Activated CD4-positive, alpha-beta T cell treated with anti-CD3 and anti-CD28 coated beads for 36 hours (primary cell): ENCODE measurements at regions not wholly inside any gene's neighbourhood (a gene's known extent, or its start where the extent isn't known, plus 50 kb on each side); places are given as distances from the start of the nearest gene placed in this dataset.

ENCODE experiments used
- ATAC-seq: fragments of 200-7000 bp; cut with Tn5 transposase; one replicate; pipeline ENCODE4 v1.10.0; 2021; ENCODE audit warnings: mild to moderate bottlenecking, moderate library complexity
- CTCF ChIA-PET: fragments of 350-600 bp; sonication (Branson Sonifier 250); formaldehyde crosslinking; loops from one replicate; lab custom pipeline; 2021; ENCODE audit warnings: antibody characterized with exemption; lab: Charles Lee
- POLR2A ChIA-PET: fragments of 350-600 bp; sonication (Branson Sonifier 250); formaldehyde crosslinking; loops from one replicate; lab custom pipeline; 2021; ENCODE audit warnings: antibody characterized with exemption, inconsistent platforms; lab: Charles Lee
- DNase-seq: peaks from one replicate; pipeline ENCODE4 v3.0.0-alpha.2; 2020
- H3K27ac Mint-ChIP-seq: one replicate; pipeline ENCODE4 v1.8.0; 2021; ENCODE audit warnings: mixed read lengths
- H3K27me3 Mint-ChIP-seq: one replicate; pipeline ENCODE4 v1.8.0; 2021; ENCODE audit warnings: mixed read lengths
- H3K36me3 Mint-ChIP-seq: one replicate; pipeline ENCODE4 v1.8.0; 2021; ENCODE audit warnings: low read depth, mixed read lengths
- H3K4me1 Mint-ChIP-seq: one replicate; pipeline ENCODE4 v1.8.0; 2021; ENCODE audit warnings: mixed read lengths
- H3K4me3 Mint-ChIP-seq: one replicate; pipeline ENCODE4 v1.8.0; 2021; ENCODE audit warnings: mild to moderate bottlenecking, moderate library complexity, mixed read lengths
- H3K9me3 Mint-ChIP-seq: one replicate; pipeline ENCODE4 v1.8.0; 2021; ENCODE audit warnings: low read depth, mixed read lengths
- intact Hi-C, 2 experiments: fragments of 100-400 bp; cut with DNase I in 1 of 2; cut with micrococcal nuclease in 1 of 2; formaldehyde crosslinking; loops; one replicate each; pipeline versions ENCODE4 v1.14.2 to v1.15.1; 2022 to 2024; cut with DNase I, micrococcal nuclease

DNA sequence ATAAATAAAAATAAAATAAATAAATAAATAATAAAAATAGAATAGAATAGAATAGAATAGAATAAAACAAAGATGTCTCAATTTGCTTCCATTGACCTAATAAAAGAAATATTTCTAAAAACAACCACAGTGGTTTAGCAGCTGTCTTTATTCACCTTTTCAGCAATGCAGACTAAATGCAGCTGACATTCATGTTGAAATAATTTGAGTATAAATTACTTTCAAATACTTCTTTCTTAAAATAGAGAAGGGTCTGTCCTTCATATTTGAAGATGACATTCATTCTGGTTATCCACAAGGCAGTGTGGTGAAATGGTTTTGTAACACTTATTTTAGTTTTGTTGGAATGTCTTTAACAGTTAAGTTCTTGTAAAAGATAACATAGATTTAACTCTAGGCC is 469.4 kb downstream of the IRS1 start:
- POLR2A ChIA-PET, result no interaction called here
- no peak for ATAC-seq
- CTCF ChIA-PET, result no interaction called here
- intact Hi-C loops, result no loop called here
- H3K4me1 Mint-ChIP-seq, result no peaks in the 10 kb centered on the region
- H3K27ac Mint-ChIP-seq, result no peak overlapping the region
- no peaks in the 10 kb centered on the region for H3K36me3 Mint-ChIP-seq
- peaks cover 2% of the 10 kb centered on the region for H3K27me3 Mint-ChIP-seq
- no peak overlapping the region for H3K4me3 Mint-ChIP-seq
- no peak for DNase-seq
- H3K9me3 Mint-ChIP-seq, result no peaks in the 10 kb centered on the region

DNA sequence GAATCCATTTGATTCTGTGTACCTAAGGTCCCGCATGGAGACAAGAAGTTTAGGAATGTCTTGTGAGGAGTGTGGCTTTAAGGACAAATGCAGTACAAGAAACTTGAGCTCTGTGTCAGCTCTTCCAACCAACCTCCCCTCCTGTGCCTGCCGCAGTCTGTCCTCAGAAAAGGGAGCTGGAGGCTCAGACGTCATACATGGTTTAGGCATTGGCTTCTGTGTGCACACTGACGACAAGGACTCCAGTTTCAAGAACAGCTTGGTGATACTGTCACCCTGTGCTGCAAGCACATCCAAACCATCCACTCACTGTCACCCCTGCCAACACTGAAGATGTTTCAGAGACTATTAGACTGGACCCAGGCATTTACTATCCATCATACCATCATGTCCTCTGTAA is 470.4 kb downstream of the IRS1 start:
- CTCF ChIA-PET, result no interaction called here
- no peaks in the 10 kb centered on the region for H3K4me1 Mint-ChIP-seq
- DNase-seq (no peak), ATAC-seq (no peak)
- peaks cover 2% of the 10 kb centered on the region for H3K27me3 Mint-ChIP-seq
- intact Hi-C loops, result no loop called here
- no peaks in the 10 kb centered on the region for H3K9me3 Mint-ChIP-seq
- H3K36me3 Mint-ChIP-seq, result no peaks in the 10 kb centered on the region
- POLR2A ChIA-PET, result no interaction called here
- no peak overlapping the region for H3K4me3 Mint-ChIP-seq
- H3K27ac Mint-ChIP-seq, result no peak overlapping the region

DNA sequence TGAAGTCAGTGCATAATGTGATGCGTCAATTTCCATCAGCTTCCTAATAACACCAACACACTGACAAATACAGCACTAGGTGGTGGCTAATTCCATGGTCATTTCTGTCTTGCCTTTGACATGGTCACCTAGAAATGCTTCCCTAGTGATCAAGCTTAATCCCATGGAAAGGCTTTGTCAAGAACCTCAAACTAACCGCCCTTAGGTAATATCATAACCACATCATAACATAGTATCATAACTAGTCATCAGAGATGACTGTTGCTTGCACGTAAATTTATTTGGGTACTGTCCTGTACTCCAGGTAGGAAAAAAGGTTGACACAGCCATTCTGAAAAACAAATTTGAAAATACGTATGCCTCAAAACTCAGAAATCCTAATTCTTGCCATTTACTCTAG is 471.8 kb downstream of the IRS1 start:
- H3K27ac Mint-ChIP-seq, result no peak overlapping the region
- H3K4me3 Mint-ChIP-seq, result no peak overlapping the region
- peaks cover 4% of the 10 kb centered on the region for H3K27me3 Mint-ChIP-seq
- no peaks in the 10 kb centered on the region for H3K9me3 Mint-ChIP-seq
- H3K36me3 Mint-ChIP-seq, result no peaks in the 10 kb centered on the region
- ChIA-PET POLR2A (no interaction called here), CTCF (no interaction called here)
- no peaks in the 10 kb centered on the region for H3K4me1 Mint-ChIP-seq
- ATAC-seq (no peak), DNase-seq (no peak)
- intact Hi-C loops, result no loop called here

DNA sequence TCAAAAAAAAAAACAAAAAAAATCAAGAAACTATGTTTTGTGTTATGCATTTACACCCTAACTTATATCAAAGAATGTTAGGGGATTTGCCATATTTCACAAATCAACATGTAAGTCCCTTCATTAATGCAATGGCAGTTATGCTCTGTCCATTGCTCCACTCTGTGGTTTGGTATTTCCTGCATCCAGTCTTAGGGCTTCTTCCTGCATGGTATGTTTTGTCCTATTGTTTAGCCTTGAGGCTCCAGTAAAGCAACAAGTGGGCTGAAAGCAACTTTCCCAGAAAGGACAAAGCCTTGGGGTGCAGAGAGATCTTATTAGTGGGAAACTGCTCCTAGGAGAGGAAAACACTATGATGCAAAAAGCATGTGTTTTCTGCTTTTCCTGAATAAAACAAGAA is 474.1 kb downstream of the IRS1 start:
- no peaks in the 10 kb centered on the region for H3K36me3 Mint-ChIP-seq
- ChIA-PET CTCF (no interaction called here), POLR2A (no interaction called here)
- H3K27me3 Mint-ChIP-seq, result peaks cover 7% of the 10 kb centered on the region
- H3K9me3 Mint-ChIP-seq, result no peaks in the 10 kb centered on the region
- DNase-seq (no peak), ATAC-seq (no peak)
- no peak overlapping the region for H3K4me3 Mint-ChIP-seq
- intact Hi-C loops, result no loop called here
- no peaks in the 10 kb centered on the region for H3K4me1 Mint-ChIP-seq
- no peak overlapping the region for H3K27ac Mint-ChIP-seq

DNA sequence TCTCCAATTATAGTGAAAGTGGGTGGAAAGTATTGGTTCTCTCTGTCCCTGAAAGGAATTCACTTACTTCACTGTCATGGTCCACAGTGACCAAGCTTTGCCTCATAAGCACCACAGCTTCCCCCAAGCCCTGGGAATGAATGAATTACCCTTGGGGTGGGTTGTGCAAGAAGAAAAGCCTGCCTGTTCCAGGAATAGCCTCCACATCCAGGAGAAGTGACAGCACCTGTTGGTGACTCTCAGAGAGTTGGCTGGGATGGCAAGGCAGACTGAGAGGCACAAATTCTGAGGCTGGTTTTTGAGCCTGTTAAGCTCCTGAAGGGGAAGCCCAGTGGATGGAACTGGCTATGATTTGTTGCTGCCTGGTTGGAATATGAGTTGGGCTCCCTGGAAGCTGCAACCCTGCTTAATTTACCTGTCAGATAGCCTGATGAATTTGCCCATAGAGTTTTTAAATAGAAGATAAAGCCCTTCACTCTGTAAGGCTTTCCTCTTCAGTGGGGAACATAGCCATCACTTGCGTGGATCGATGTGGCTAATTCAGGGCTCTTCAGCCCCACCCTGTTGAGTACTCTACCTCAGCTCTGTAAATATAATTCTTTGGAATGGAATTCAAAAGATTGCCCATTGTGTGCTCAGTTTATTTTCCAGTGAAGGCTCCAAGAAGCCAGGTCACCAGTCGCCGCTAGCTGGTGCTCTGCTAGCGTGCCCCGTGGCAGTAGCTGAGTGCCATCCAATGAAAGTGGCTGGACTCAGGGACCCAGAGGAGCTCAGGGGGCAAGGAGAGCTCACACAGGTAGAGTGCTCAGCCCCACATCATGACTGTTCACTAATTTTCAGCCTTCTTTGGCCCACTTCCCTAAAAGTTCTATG is 479.3 kb downstream of the IRS1 start:
- Mint-ChIP-seq H3K4me1 (no peaks in the 10 kb centered on the region), H3K9me3 (no peaks in the 10 kb centered on the region), H3K27ac (no peak overlapping the region), H3K36me3 (no peaks in the 10 kb centered on the region), H3K4me3 (no peak overlapping the region), H3K27me3 (peaks cover 8% of the 10 kb centered on the region)
- POLR2A ChIA-PET, result interaction anchor here (0.6 kb wide), 1 partner anchor 19 kb away, joined by 4 read pairs; no protein-coding TSS in a partner anchor
- ATAC-seq (no peak), DNase-seq (no peak)
- CTCF ChIA-PET, result interaction anchor here (0.6 kb wide), 1 partner anchor 916 kb away, joined by 3 read pairs; no protein-coding TSS in a partner anchor
- intact Hi-C loops, result no loop called here

DNA sequence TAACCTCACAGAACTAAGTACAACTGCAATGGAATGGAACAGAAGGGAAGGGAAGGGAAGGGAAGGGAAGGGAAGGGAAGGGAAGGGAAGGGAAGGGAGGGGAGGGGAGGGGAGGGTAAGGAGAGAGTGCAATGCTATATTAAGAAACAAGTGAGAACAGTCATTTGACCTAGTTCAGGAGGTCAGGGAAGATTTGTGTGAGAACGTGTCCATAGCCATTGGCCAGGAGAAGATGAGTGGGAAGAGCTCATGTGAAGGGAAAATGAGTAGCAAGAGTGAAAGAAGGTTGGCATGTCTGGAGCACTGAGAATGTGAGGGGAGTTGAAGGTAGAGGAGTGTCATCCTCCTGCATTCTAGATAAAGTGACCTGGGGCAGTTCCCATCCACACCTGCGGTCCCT is 481.6 kb downstream of the IRS1 start:
- ChIA-PET CTCF (no interaction called here), POLR2A (no interaction called here)
- Mint-ChIP-seq H3K36me3 (no peaks in the 10 kb centered on the region), H3K4me3 (no peak overlapping the region), H3K27ac (no peak overlapping the region), H3K27me3 (peaks cover 10% of the 10 kb centered on the region), H3K9me3 (no peaks in the 10 kb centered on the region), H3K4me1 (no peaks in the 10 kb centered on the region)
- intact Hi-C loops, result no loop called here
- ATAC-seq (no peak), DNase-seq (no peak)

DNA sequence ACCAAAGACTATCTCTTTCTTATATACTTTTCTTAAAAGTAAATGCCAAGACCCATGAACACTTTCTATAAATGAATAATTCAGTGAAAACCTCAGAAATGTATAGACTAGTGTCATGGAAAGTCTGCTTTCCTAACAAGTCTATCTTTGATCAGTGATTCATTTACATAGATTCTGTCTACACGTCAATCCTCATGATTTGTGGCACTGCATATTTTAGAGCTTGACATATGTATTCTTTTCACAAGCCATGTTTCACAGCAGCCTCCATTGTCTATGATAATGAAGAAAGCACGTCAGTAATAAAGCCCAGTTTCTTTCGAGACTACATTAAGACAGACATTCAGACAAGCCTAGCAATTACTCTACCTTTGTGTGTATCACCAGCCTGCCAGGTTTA is 486.6 kb downstream of the IRS1 start:
- no peak overlapping the region for H3K27ac Mint-ChIP-seq
- intact Hi-C loops, result no loop called here
- POLR2A ChIA-PET, result no interaction called here

DNA sequence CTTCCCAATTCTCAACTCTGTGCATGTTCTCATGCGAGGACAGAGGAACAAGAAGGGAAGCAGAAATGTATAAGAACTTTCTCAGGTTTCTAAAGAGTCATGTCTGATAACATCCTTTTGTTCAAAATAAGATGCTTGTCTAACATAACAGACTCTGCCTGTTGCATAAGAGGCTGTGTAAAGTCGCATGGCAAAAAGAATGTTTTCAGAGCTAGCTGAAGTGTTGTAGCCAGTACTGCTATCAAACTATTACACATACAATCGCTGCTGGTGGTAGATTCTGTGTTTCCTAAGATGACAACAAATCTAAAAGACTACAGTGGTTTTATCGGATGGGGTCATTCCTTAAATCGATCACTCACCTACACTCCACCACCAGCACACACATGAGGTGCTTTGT is 487.5 kb downstream of the IRS1 start:
- Mint-ChIP-seq H3K27ac (no peak overlapping the region), H3K27me3 (peaks cover 8% of the 10 kb centered on the region), H3K9me3 (no peaks in the 10 kb centered on the region), H3K4me3 (no peak overlapping the region), H3K4me1 (no peaks in the 10 kb centered on the region), H3K36me3 (no peaks in the 10 kb centered on the region)
- intact Hi-C loops, result no loop called here
- ChIA-PET CTCF (no interaction called here), POLR2A (no interaction called here)
- ATAC-seq (no peak), DNase-seq (no peak)

More for the DNA sequence above, 486.6 kb downstream of the IRS1 start:
- H3K27me3 Mint-ChIP-seq, result peaks cover 5% of the 10 kb centered on the region
- H3K4me3 Mint-ChIP-seq, result no peak overlapping the region
- CTCF ChIA-PET, result no interaction called here
- no peak for ATAC-seq
- H3K36me3 Mint-ChIP-seq, result no peaks in the 10 kb centered on the region
- no peaks in the 10 kb centered on the region for H3K4me1 Mint-ChIP-seq
- no peaks in the 10 kb centered on the region for H3K9me3 Mint-ChIP-seq
- DNase-seq, result no peak

DNA sequence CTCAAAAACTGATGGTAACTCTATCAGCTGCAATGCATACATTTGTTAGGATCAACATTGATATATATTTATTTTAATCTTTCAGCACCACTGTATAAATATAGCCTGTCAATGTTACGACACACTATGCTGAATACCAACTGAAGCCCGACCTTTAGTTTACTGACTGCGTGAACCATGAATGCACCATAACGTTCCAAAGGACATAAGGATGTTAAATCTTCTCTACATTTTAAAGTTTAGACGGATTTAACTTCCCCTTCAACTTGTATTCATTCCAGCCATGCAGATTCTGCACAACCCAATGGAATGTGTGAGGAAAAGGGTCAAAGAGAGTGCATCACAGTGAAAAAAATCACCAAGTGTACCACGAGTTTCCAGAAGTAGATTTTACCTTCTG is 489.5 kb downstream of the IRS1 start:
- H3K27me3 Mint-ChIP-seq, result peaks cover 8% of the 10 kb centered on the region

DNA sequence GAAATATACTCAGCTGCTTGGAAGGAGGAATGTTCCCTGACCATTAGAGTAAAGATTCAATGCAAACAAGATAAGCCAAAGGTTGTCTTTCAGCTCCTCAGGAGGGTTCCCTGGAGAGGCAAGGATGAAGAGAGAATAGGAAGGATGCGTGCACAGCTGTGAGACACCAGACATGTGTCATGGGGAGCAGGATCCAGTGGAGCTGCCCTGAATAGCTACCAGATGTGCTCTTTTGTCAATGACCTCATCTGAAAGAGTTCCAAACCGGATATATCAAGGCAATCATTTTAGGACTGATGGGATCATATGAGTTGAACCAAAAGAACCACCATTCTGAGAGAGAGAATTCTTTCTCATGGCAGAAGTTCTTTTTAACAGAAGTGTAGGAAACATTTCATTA is 490.6 kb downstream of the IRS1 start:
- DNase-seq, result no peak
- intact Hi-C loops, result no loop called here
- Mint-ChIP-seq H3K4me1 (peaks cover 2% of the 10 kb centered on the region), H3K4me3 (no peak overlapping the region), H3K27ac (no peak overlapping the region), H3K27me3 (peaks cover 8% of the 10 kb centered on the region), H3K36me3 (no peaks in the 10 kb centered on the region), H3K9me3 (no peaks in the 10 kb centered on the region)
- ATAC-seq, result no peak
- CTCF ChIA-PET, result no interaction called here
- POLR2A ChIA-PET, result no interaction called here

More for the DNA sequence above, 489.5 kb downstream of the IRS1 start:
- intact Hi-C loops, result no loop called here
- ATAC-seq, result no peak
- Mint-ChIP-seq H3K4me1 (no peaks in the 10 kb centered on the region), H3K36me3 (no peaks in the 10 kb centered on the region), H3K4me3 (no peak overlapping the region), H3K9me3 (no peaks in the 10 kb centered on the region), H3K27ac (no peak overlapping the region)
- CTCF ChIA-PET, result no interaction called here
- POLR2A ChIA-PET, result no interaction called here
- DNase-seq, result no peak

DNA sequence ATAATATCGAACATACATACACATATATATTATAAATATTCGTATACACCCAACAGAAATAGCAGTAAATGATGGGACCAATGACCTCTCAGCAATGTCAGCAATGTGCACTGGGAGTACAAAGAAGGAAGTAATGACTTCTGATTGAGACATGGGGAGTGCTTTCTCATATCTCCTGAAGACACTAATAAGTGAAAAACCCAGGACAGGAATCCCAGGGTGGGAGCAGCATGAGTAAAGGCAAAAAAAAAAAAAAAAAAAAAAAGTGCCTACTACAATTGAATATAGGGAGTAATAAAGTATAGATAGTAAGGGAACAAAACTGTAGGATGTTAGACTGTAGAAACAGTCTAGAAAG is 491.3 kb downstream of the IRS1 start:
- DNase-seq (no peak), ATAC-seq (no peak)
- peaks cover 2% of the 10 kb centered on the region for H3K4me1 Mint-ChIP-seq
- POLR2A ChIA-PET, result no interaction called here
- peaks cover 7% of the 10 kb centered on the region for H3K27me3 Mint-ChIP-seq
- H3K4me3 Mint-ChIP-seq, result no peak overlapping the region
- CTCF ChIA-PET, result no interaction called here
- no peaks in the 10 kb centered on the region for H3K9me3 Mint-ChIP-seq
- no peaks in the 10 kb centered on the region for H3K36me3 Mint-ChIP-seq
- intact Hi-C loops, result no loop called here
- H3K27ac Mint-ChIP-seq, result no peak overlapping the region

DNA sequence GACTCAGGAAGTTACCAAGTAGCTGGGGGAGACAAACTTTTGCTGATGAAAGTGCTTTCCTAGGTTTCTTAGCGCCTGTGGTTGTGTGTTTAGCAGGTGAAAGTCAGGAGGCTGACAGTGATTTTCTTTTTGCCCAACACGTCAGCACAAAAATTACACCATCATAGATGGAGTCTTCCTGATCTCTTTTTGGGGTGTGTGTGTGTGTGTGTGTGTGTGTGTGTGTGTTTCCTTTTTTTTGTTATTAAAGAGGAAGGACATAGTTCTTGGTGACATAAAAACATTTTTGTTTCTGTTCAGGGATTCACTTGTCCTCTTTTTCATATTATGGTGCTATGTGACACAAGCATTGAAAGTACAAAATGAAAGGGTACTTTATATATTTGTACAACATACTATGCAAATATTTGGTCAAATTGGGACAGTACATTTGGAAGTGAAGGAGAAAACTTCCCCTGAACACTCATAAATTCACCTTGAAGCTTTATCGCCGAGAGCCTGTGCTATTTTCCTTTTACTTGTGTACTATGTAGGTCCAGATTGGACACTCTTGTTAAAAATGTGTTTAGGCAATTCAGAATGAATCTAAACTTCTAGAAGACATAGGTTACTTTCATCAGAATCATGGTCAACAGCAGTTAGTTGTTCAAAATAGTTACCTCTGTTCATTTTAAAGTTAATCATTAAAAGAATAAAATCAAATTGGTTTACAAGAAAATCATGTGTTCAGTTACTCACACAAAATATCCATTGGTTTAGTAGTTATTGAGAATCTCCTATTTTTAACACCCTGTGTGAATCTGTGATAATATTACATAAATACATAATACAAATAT is 491.9 kb downstream of the IRS1 start:
- no peaks in the 10 kb centered on the region for H3K9me3 Mint-ChIP-seq
- CTCF ChIA-PET, result no interaction called here
- no peak for DNase-seq
- intact Hi-C loops, result no loop called here
- H3K4me1 Mint-ChIP-seq, result peaks cover 2% of the 10 kb centered on the region
- POLR2A ChIA-PET, result no interaction called here
- H3K36me3 Mint-ChIP-seq, result no peaks in the 10 kb centered on the region
- no peak for ATAC-seq
- no peak overlapping the region for H3K4me3 Mint-ChIP-seq
- H3K27me3 Mint-ChIP-seq, result peaks cover 4% of the 10 kb centered on the region
- no peak overlapping the region for H3K27ac Mint-ChIP-seq
